D341Med (cell line): ENCODE measurements at regions not wholly inside any gene's neighbourhood (a gene's known extent, or its start where the extent isn't known, plus 50 kb on each side); places are given as distances from the start of the nearest gene placed in this dataset.
"Not testable (repeated sequence)": the region's sequence is repeated elsewhere in the genome, so short reads cannot be mapped to it uniquely, and the experiment has no call there.

ENCODE experiments used
- DNase-seq: peaks from one replicate; pipeline ENCODE4 v3.0.0; 2012; ENCODE audit warnings: low spot score

DNA sequence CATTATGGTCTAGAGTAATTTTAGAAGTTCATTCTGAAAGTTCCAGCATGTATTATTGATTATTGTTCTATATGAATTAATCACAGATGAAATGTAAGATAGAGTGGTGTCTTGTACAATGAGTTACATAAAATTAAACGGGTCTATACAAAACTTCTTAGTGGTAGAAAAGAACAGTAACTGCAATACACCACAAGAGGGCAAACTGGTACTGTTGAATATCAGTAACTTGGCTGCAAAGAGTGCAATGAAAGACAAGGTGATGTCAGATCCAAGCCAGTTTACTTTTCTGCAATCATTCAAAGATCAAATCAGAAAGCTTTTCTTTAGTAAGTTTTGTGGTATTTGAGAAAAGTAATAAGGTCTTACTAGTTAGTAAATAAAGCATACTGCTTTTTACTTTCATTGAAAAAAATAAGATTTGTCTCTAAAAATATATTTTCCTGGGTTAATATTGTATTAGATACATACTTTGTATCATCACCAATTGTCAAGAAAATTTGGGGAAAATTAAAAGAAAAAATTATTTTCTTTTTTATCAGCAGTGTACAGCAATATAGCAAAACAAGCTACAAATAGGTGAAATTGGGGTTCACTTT is 66.4 kb upstream of the BTG3 start:
- DNase-seq: peak; percentile 58

DNA sequence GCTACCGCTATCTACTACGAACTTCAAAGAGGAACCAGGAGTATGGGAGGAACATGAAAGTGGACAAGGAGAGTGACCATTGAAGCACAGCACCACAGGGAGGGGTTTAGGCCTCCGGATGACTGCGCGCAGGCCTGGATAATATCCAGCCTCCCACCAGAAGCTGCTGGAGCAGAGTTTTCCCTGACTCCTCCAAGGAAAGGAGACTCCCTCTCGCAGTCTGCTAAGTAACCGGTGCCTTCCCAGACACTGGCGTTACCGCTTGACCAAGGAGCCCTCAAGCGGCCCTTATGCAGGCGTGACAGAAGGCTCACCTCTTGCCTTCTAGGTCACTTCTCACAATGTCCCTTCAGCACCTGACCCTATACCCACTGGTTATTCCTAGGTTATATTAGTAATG is 64.2 kb upstream of the BTG3 start:
- not testable (repeated sequence) for DNase-seq

DNA sequence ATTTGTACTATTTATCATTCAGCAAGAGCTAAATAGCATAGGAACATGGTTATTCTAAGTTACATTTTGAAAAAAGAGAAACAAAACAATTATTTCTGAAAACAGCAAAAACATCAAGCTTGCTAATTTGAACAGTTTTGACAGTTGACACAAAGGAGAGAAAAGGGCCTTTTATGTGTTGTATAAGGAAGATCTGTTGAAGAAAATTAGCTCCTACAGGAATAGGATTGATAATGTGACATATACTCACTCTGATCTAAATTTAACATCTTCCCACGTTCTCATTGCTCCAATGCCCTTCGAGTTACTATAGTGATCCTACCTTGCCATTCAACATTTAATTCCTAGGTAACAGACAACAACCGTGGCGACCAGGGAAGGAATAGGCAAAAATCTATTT is 61.4 kb upstream of the BTG3 start:
- DNase-seq: no peak

DNA sequence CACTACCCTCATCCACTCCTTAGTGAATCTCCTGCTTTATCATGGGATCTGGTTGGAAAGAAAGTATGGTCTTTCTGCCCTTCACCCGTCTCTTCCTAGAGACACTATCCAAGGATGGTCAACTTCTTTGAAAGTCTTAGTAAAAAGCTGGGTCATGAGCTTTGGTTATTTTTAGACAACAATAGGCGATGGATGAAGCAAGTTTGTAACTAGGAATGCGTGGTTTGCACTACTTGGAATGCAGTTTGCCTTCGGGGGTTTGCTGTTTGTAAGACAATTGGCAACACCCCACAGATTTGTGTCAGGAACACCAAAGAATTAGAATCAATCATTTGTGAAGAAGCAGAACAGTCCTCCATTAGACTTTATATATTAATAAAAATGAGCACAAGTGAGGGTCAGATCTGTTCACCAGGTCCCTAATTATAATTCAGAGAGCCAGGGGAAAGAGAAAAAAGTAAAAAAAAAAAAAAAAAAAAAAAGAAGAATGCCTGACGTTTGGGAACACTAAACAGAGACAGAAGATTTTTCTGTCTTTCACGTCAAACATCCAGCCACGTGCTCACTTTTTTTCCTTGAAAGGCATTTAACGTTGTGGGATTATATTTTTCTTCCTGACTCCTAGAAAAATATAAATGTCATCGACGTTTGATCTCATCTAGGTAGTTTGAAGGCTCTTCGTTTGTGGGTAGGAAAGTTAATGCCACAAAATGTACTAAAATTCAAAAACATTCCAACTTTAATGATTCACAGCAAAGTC is 60.7 kb upstream of the BTG3 start:
- DNase-seq: no peak

DNA sequence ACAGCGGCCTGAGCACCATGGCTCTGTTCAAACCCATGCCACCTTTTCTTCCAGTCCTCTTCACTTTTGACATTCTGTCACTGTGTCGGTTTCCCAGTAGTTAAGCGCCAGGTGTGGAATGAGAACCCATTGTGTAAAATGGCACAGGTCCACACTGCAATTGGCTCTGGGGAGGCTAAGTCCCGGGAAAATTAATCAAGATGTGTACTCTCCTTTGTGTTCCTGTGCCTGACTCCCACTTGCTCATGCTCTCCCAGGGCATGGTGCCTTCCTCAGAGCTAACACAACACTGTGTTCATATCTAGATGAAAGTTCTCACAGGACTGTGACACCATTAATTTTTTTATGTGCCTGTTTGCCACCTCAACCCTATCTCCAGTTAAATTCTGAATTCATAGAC is 59.0 kb upstream of the BTG3 start:
- DNase-seq: no peak

DNA sequence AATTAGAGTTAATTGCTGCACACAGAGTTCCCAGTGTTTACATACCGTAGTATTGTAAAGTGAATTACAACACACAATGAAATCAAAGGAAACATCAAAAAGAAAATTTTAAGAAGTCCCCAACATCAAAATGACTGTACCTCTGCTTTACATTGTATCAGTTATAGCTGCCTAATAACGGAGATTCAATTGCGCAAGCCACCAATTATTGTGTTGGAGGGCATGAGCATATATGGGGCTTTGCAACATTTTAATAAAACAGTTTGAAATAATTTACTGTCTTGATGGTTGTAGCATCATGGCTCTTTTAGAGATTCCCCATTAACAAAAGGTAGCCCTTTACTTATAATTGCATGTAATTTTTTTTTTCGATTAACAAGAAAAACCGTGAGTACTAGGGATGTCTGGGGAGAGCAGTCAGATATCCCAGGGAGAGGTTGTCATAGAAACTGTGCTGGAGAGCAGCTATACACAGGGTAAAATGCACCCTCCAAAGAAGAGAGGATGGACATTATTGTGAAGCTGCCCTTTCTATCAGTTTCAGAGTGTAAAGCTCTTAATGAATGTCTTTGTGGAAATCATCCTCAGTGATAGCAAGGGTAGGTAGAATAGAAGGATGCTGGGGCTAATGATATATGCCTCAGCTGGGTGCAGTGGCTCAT is 55.9 kb upstream of the BTG3 start:
- no peak for DNase-seq

DNA sequence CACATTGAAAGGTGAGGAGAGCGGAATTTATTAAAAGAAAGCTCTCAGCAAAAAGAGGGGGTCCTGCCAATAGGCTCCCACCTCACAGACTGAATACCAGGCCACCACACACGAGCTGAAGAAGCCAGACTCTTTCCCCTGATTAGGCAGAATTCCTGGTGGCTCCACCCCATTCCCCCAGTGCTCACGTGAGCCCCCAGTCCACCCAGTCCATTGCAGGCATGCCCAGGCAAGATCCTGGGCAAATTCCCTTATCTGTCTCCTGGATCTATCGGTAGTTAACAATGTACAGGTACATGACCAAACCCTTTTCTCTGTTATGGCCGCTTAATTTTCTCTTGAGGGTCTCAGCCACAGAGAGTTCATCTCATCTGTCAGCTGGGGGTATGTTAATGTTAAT is 54.6 kb upstream of the BTG3 start:
- DNase-seq: no peak
